WTC11 (cell line): ENCODE measurements at regions not wholly inside any gene's neighbourhood (a gene's known extent, or its start where the extent isn't known, plus 50 kb on each side); places are given as distances from the start of the nearest gene placed in this dataset.

Experiments used
- ATAC-seq: fragments of 200-7000 bp; cut with Tn5 transposase; 2 replicates; pipeline ENCODE4 v1.10.0; 2021; ENCODE audit warnings: mild to moderate bottlenecking, moderate library complexity
- CTCF ChIA-PET: fragments of 300-600 bp; sonication (Branson Sonifier 250); formaldehyde crosslinking; loops from one replicate; lab custom pipeline; 2021; ENCODE audit warnings: antibody characterized with exemption; lab: Charles Lee
- POLR2A ChIA-PET: fragments of 350-600 bp; sonication (Branson Sonifier 250); formaldehyde crosslinking; loops from one replicate; lab custom pipeline; 2021; ENCODE audit warnings: antibody characterized with exemption; lab: Charles Lee
- DNase-seq: peaks from one replicate; pipeline ENCODE4 v3.0.0; 2021; ENCODE audit warnings: low spot score
- H3K27ac Mint-ChIP-seq: 2 replicates; pipeline ENCODE4 v1.8.0; 2021; ENCODE audit warnings: mixed read lengths
- H3K27me3 Mint-ChIP-seq: 2 replicates; pipeline ENCODE4 v1.8.0; 2021; ENCODE audit warnings: low read depth, mild to moderate bottlenecking, moderate library complexity, mixed read lengths
- H3K36me3 Mint-ChIP-seq: 2 replicates; pipeline ENCODE4 v1.8.0; 2021; ENCODE audit warnings: mixed read lengths
- H3K4me1 Mint-ChIP-seq: 2 replicates; pipeline ENCODE4 v1.8.0; 2022; ENCODE audit warnings: mixed read lengths
- H3K4me3 Mint-ChIP-seq: 2 replicates; pipeline ENCODE4 v1.8.0; 2021; ENCODE audit warnings: mild to moderate bottlenecking, moderate library complexity, mixed read lengths
- H3K9me3 Mint-ChIP-seq: 2 replicates; pipeline ENCODE4 v1.8.0; 2021; ENCODE audit warnings: mixed read lengths
- CREB1 ChIP-seq: sonication (generic); formaldehyde crosslinking; IDR thresholded peaks from 2 replicates; pipeline ENCODE4 v1.8.0; 2023; ENCODE audit warnings: mild to moderate bottlenecking, missing genetic modification reagents
- CTCF ChIP-seq: fragments of 200-600 bp; IDR thresholded peaks from 2 replicates; pipeline ENCODE4 v1.8.0; 2022; ENCODE audit warnings: antibody characterized with exemption
- ESRRA ChIP-seq: sonication (generic); formaldehyde crosslinking; IDR thresholded peaks from 2 replicates; pipeline ENCODE4 v1.8.1; 2022; ENCODE audit warnings: mild to moderate bottlenecking, missing genetic modification reagents, borderline replicate concordance
- FOXP1 ChIP-seq: sonication (generic); formaldehyde crosslinking; IDR thresholded peaks from 2 replicates; pipeline ENCODE4 v1.8.0; 2022; ENCODE audit warnings: missing genetic modification reagents, mild to moderate bottlenecking, moderate library complexity, borderline replicate concordance
- HMGXB4 ChIP-seq: sonication (generic); formaldehyde crosslinking; IDR thresholded peaks from 2 replicates; pipeline ENCODE4 v1.8.1; 2023; ENCODE audit warnings: mild to moderate bottlenecking, moderate library complexity, missing genetic modification reagents
- NFE2L1 ChIP-seq: sonication (generic); formaldehyde crosslinking; IDR thresholded peaks from 2 replicates; pipeline ENCODE4 v1.8.1; 2023; ENCODE audit warnings: missing genetic modification reagents
- NR2C2 ChIP-seq: sonication (generic); formaldehyde crosslinking; IDR thresholded peaks from 2 replicates; pipeline ENCODE4 v1.8.0; 2022; ENCODE audit warnings: mild to moderate bottlenecking, missing genetic modification reagents
- NR3C1 ChIP-seq: sonication (generic); formaldehyde crosslinking; conservative IDR thresholded peaks from 2 replicates; pipeline ENCODE4 v1.8.1; 2023; ENCODE audit warnings: low read depth, mild to moderate bottlenecking, missing genetic modification reagents
- RELA ChIP-seq: sonication (generic); formaldehyde crosslinking; IDR thresholded peaks from 2 replicates; pipeline ENCODE4 v1.8.1; 2022; ENCODE audit warnings: missing genetic modification reagents, mild to moderate bottlenecking, borderline replicate concordance
- SMAD3 ChIP-seq: sonication (generic); formaldehyde crosslinking; IDR thresholded peaks from 2 replicates; pipeline ENCODE4 v1.8.0; 2022; ENCODE audit warnings: missing genetic modification reagents, mild to moderate bottlenecking, borderline replicate concordance
- ZBTB43 ChIP-seq: sonication (generic); formaldehyde crosslinking; IDR thresholded peaks from 2 replicates; pipeline ENCODE4 v1.8.1; 2023; ENCODE audit warnings: mild to moderate bottlenecking, missing genetic modification reagents
- ZMAT4 ChIP-seq: fragments of 250-450 bp; sonication (Bioruptor Pico); IDR thresholded peaks from 2 replicates; pipeline ENCODE4 v1.9.0; 2021; ENCODE audit warnings: mild to moderate bottlenecking
- ZNF219 ChIP-seq: sonication (generic); formaldehyde crosslinking; IDR thresholded peaks from 2 replicates; pipeline ENCODE4 v1.8.0; 2023; ENCODE audit warnings: missing genetic modification reagents, mild to moderate bottlenecking, borderline replicate concordance
- ZNF423 ChIP-seq: fragments of 250-450 bp; sonication (Bioruptor Pico); IDR thresholded peaks from 2 replicates; pipeline ENCODE4 v2.1.2; 2022; ENCODE audit warnings: mild to moderate bottlenecking, moderate library complexity
- ZNF512 ChIP-seq: sonication (generic); formaldehyde crosslinking; IDR thresholded peaks from 2 replicates; pipeline ENCODE4 v1.8.1; 2022; ENCODE audit warnings: missing genetic modification reagents, borderline replicate concordance
- ZSCAN18 ChIP-seq: fragments of 250-450 bp; sonication (Bioruptor Pico); IDR thresholded peaks from 2 replicates; pipeline ENCODE4 v2.1.2; 2022; ENCODE audit warnings: mild to moderate bottlenecking, moderate library complexity
- TF ChIP-seq, protein P1 (sequence below): sonication (generic); formaldehyde crosslinking; conservative IDR thresholded peaks from 2 replicates; pipeline ENCODE4 v1.8.1; 2022; ENCODE audit warnings: mild to moderate bottlenecking, missing genetic modification reagents
- TF ChIP-seq, protein P2 (sequence below): fragments of 250-450 bp; sonication (Bioruptor Pico); conservative IDR thresholded peaks from 2 replicates; pipeline ENCODE4 v1.9.0; 2021; ENCODE audit warnings: mild to moderate bottlenecking

DNA sequence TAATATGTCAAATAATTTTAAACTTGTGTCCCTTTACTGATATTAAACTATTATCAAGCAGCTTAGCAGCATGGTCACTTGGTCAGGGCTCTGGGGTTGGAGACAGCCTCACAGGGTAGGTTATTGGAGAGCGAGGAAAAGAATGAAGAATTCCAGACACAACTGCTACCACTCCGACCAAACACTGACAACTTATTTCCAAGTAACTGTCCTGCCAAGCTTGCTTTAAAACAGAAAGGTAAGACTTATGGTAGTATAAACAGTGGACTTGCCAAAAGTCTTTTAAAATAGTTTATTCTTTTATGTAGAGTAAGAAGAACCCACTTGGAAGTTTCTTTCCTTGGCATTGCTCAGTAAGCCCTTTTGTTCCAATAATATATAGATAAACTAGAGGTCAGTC is 364.1 kb downstream of the DEPDC1B start:
- Mint-ChIP-seq H3K4me1 (peaks cover 4% of the 10 kb centered on the region), H3K9me3 (no peaks in the 10 kb centered on the region), H3K4me3 (no peak overlapping the region), H3K27ac (no peak overlapping the region; the same call in 1 of the 2 replicates), H3K36me3 (no peaks in the 10 kb centered on the region), H3K27me3 (no peaks in the 10 kb centered on the region)
- no peak for TF ChIP-seq ZNF512
- TF ChIP-seq ZSCAN18 (CRISPR knock-in tag) = no peak
- no peak for ATAC-seq
- no peak for DNase-seq
- ChIA-PET CTCF (no interaction called here), POLR2A (no interaction called here)

DNA sequence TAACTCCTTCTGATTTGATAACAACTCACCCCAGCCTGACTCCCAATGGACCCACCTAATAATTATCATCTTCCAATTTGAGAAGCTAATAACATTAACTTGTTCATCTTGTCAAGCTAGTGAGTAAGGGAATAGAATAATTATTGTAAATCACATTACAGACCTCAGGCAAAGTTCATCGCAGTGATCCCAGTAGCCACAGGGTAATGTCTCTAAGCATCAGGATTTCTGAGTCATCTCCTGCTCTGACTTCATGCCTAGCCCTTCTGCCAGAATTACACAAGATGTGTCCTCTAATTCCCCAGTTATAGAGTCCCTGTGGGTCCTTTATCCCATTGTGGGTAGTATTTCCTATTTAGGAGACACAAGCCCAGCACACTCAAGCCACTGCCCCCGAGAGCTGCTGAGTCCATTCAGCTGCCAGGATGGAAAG is 365.7 kb downstream of the DEPDC1B start:
- Mint-ChIP-seq H3K4me3 (no peak overlapping the region), H3K9me3 (peaks cover under 1% of the 10 kb centered on the region)
- TF ChIP-seq HMGXB4 (CRISPR knock-in tag) (no peak), RELA (CRISPR knock-in tag) (no peak), FOXP1 (CRISPR knock-in tag) (no peak), ZMAT4 (CRISPR knock-in tag) (no peak), ESRRA (CRISPR knock-in tag) (no peak), ZBTB43 (no peak)
- TF ChIP-seq, protein P1, sequence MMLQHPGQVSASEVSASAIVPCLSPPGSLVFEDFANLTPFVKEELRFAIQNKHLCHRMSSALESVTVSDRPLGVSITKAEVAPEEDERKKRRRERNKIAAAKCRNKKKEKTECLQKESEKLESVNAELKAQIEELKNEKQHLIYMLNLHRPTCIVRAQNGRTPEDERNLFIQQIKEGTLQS (CRISPR knock-in tag) = no peak
- TF ChIP-seq, protein P2, sequence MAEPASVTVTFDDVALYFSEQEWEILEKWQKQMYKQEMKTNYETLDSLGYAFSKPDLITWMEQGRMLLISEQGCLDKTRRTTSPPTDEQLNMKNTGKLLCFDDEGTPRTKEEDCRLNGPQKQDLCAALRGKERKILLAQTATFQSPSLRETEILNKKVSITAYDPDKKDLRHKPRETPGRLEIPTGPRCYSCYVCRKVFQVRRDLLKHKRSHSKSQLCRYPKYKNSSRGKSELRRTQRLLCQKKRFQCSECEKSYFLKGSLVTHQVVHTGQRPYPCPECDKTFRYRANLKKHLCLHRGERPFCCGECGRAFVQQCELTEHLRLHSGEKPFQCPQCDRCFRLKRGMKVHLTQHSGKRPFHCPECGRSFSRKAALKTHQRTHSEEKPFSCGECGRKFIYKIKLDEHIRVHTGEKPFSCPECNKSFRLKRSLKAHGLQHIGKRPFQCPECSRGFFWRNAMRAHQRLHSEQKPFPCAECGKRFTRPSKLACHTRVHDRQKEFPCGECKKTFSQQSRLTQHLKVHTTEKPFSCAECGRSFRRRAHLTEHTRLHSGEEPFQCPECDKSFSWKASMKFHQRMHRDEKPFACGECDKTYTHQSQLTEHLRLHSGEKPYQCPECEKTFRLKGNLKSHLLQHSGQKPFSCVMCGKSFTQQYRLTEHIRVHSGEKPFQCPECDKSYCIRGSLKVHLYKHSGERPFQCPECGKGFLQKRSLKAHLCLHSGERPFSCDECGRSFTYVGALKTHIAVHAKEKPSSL (CRISPR knock-in tag) = no peak
- TF ChIP-seq, all 79 proteins: peak for 0
- ATAC-seq (no peak), DNase-seq (no peak)
- no peaks in the 10 kb centered on the region for H3K36me3 Mint-ChIP-seq
- H3K27me3 Mint-ChIP-seq = no peaks in the 10 kb centered on the region
- ChIA-PET POLR2A (no interaction called here), CTCF (no interaction called here)
- H3K4me1 Mint-ChIP-seq = peaks cover 4% of the 10 kb centered on the region
- H3K27ac Mint-ChIP-seq = no peak overlapping the region

DNA sequence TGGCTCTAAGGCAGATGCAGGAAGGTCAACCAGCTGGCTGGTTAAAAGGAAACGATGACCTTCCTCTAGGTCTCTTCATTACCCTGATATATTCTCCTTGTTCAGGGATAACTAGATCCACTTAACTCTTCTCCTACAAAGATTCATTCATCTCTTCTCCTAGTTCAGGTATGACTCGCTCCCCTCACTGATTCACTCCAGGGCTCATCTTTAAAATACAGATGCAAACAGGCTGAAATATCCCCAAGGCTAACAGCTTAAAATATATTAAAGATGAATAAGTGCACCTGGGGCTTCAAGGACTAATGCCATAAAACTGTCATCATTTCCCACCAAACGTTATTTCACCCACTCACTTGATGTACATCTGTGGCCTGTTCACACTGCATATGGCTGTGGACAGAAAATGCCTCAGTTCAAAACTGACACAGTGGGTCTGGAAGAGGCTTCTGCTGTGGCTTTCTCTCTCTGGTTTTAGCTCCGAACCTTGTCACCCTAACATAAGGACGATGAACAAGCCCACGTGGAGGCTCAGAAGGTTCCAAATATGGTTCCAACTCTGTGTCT is 366.9 kb downstream of the DEPDC1B start:
- H3K4me3 Mint-ChIP-seq = no peak overlapping the region
- H3K36me3 Mint-ChIP-seq = no peaks in the 10 kb centered on the region
- ChIA-PET CTCF (no interaction called here), POLR2A (no interaction called here)
- no peaks in the 10 kb centered on the region for H3K27me3 Mint-ChIP-seq
- no peak for ATAC-seq
- DNase-seq = no peak
- peaks cover 11% of the 10 kb centered on the region for H3K9me3 Mint-ChIP-seq
- H3K4me1 Mint-ChIP-seq = peaks cover 4% of the 10 kb centered on the region
- no peak overlapping the region for H3K27ac Mint-ChIP-seq
- TF ChIP-seq CTCF = no peak
- TF ChIP-seq NR3C1 (CRISPR knock-in tag) = no peak
- TF ChIP-seq ZNF219 (CRISPR knock-in tag) = no peak
- TF ChIP-seq CREB1 (CRISPR knock-in tag) = no peak
- TF ChIP-seq ZNF423 = no peak
- no peak for TF ChIP-seq NFE2L1 (CRISPR knock-in tag)
- TF ChIP-seq, protein P2 (CRISPR knock-in tag) = no peak
- no peak for TF ChIP-seq SMAD3 (CRISPR knock-in tag)
- TF ChIP-seq NR2C2 (CRISPR knock-in tag) = no peak
